ENCODE measurements at regions not wholly inside any gene's neighbourhood (a gene's known extent, or its start where the extent isn't known, plus 50 kb on each side); places are given as distances from the start of the nearest gene placed in this dataset.

GRCh38 chr13:34011552-34012085 is 193.7 kb downstream of the RFC3 start:
- no peak overlapping the region for H3K4me3 ChIP-seq
- H3K4me1 ChIP-seq (replicated peaks in 1 of 2): peaks cover 5 to 6% of the 10 kb centered on the region in 2 donors
- H3K36me3 ChIP-seq (replicated peaks in 1 of 2): no peaks in the 10 kb centered on the region
- 67 to 82% (median 74%) methylated on average over 7 to 11 of the region's 11 CpGs for WGBS, 4 donors
- H3K27ac ChIP-seq: no peak overlapping the region
- intact Hi-C loops (cut with DNase I): no loop called here
- no peaks in the 10 kb centered on the region for H3K9me3 ChIP-seq (replicated peaks in 1 of 3)
- H3K27me3 ChIP-seq: no peaks in the 10 kb centered on the region
- TF ChIP-seq CTCF (IDR thresholded peaks at IDR 0.05): no peak
- TF ChIP-seq POLR2A (IDR thresholded peaks at IDR 0.05): no peak
- peak in 4 of 7 donors; percentile 19 to 27 (median 22) for DNase-seq

- H3K27ac ChIP-seq: no peak overlapping the region
- H3K9me3 ChIP-seq (replicated peaks in 1 of 3): no peaks in the 10 kb centered on the region
- intact Hi-C loops (cut with DNase I): no loop called here
- WGBS, 4 donors: 81 to 85% (median 82%) methylated on average over 2 of the region's 2 CpGs
- no peak for DNase-seq
- no peaks in the 10 kb centered on the region for H3K36me3 ChIP-seq (replicated peaks in 1 of 2)
- no peak for TF ChIP-seq POLR2A (IDR thresholded peaks at IDR 0.05)
- no peak for TF ChIP-seq CTCF (IDR thresholded peaks at IDR 0.05)
- H3K27me3 ChIP-seq: no peaks in the 10 kb centered on the region
- H3K4me1 ChIP-seq (replicated peaks in 1 of 2): peaks cover 5 to 8% of the 10 kb centered on the region in 2 donors
- H3K4me3 ChIP-seq: no peak overlapping the region
Measured at GRCh38 chr13:34012382-34012781, 194.4 kb downstream of the RFC3 start.

- no peaks in the 10 kb centered on the region for H3K36me3 ChIP-seq (replicated peaks in 1 of 2)
- 92 to 97% (median 93%) methylated on average over 6 of the region's 6 CpGs for WGBS, 4 donors
- no peaks in the 10 kb centered on the region for H3K9me3 ChIP-seq (replicated peaks in 1 of 3)
- no peak for TF ChIP-seq POLR2A (IDR thresholded peaks at IDR 0.05)
- no peak for TF ChIP-seq CTCF (IDR thresholded peaks at IDR 0.05)
- no peaks in the 10 kb centered on the region for H3K27me3 ChIP-seq
- H3K4me1 ChIP-seq (replicated peaks in 1 of 2): peaks cover 5 to 8% of the 10 kb centered on the region in 2 donors
- DNase-seq: no peak
- H3K4me3 ChIP-seq: no peak overlapping the region
- no peak overlapping the region for H3K27ac ChIP-seq
- intact Hi-C loops (cut with DNase I): no loop called here
Measured at GRCh38 chr13:34013061-34013460, 195.1 kb downstream of the RFC3 start.

GRCh38 chr13:34017231-34017630 is 199.3 kb downstream of the RFC3 start:
- Histone ChIP-seq H3K36me3 (replicated peaks in 1 of 2) (no peaks in the 10 kb centered on the region), H3K4me1 (replicated peaks in 1 of 2) (peaks cover 5 to 8% of the 10 kb centered on the region in 2 donors), H3K9me3 (replicated peaks in 1 of 3) (peaks cover 0 to 10% (median 0%) of the 10 kb centered on the region in 3 donors), H3K27ac (no peak overlapping the region), H3K4me3 (no peak overlapping the region), H3K27me3 (no peaks in the 10 kb centered on the region)
- intact Hi-C loops (cut with DNase I): no loop called here
- TF ChIP-seq POLR2A (IDR thresholded peaks at IDR 0.05): no peak
- TF ChIP-seq CTCF (IDR thresholded peaks at IDR 0.05): no peak
- DNase-seq: no peak
- WGBS, 4 donors: 64 to 66% (median 65%) methylated on average over 4 of the region's 4 CpGs
